HCT116 (cell line): ENCODE measurements at regions not wholly inside any gene's neighbourhood (a gene's known extent, or its start where the extent isn't known, plus 50 kb on each side); places are given as distances from the start of the nearest gene placed in this dataset.

Source experiments
- ATAC-seq: fragments of 200-7000 bp; cut with Tn5 transposase; 2 replicates; pipeline ENCODE4 v1.9.1; 2020; ENCODE audit warnings: mild to moderate bottlenecking, moderate library complexity
- BruUV-seq: library from RNA; stranded (reverse); fragments of 400-500 nt; replicated peaks from 2 replicates; lab custom pipeline; 2021; lab: Mats Ljungman, UMichigan
- CTCF ChIA-PET: fragments of 300-600 bp; sonication (Branson Sonifier 250); formaldehyde crosslinking; loops from one replicate; lab custom pipeline; 2021; ENCODE audit warnings: antibody characterized with exemption; lab: Charles Lee
- POLR2A ChIA-PET: fragments of 300-600, 350-600 bp; sonication (Branson Sonifier 250); formaldehyde crosslinking; loops from one replicate; lab custom pipeline; 2021; ENCODE audit warnings: antibody characterized with exemption; lab: Charles Lee
- RAD21 ChIA-PET, 2 experiments: fragments of 300-600 bp; sonication (Branson Sonifier 250); formaldehyde crosslinking; loops; one replicate each; lab custom pipeline; 2023; ENCODE audit warnings: low total read pairs in 2 of 2; ENCODE audit not compliant: uncharacterized antibody in 2 of 2, unreplicated experiment in 2 of 2, low non-redundant PET in 1 of 2; lab: Charles Lee
- DNase-seq: peaks from one replicate; pipeline ENCODE4 v3.0.0-alpha.2; 2010; ENCODE audit warnings: low read depth, low spot score
- H2AFZ ChIP-seq: fragments of 200-600 bp; shearing (Covaris generic), sonication (generic); 2 replicates; pipeline ENCODE4 v1.6.1; 2017; ENCODE audit warnings: low read depth, mixed run types, mixed read lengths, antibody characterized with exemption, low read length; ENCODE audit not compliant: poor library complexity, severe bottlenecking
- H3K27ac ChIP-seq: 2 replicates; pipeline ENCODE4 v1.5.1; 2012; ENCODE audit warnings: low read depth, low read length
- H3K27me3 ChIP-seq: fragments of 200-600 bp; sonication (generic); 2 replicates; pipeline ENCODE4 v1.6.1; 2016; ENCODE audit warnings: mixed run types, low read length, mixed read lengths; ENCODE audit not compliant: insufficient read depth
- H3K36me3 ChIP-seq, 2 experiments: fragments of 200-500 bp in 1 of 2; fragments of 200-600 bp in 1 of 2; sonication (Bioruptor generic) in 1 of 2; sonication (generic) in 1 of 2; 2 replicates each; pipeline versions ENCODE4 v1.5.1 to v1.6.1; 2014 to 2016; ENCODE audit warnings: low read length in 2 of 2, inconsistent platforms in 1 of 2, mixed read lengths in 1 of 2, mixed run types in 1 of 2; ENCODE audit not compliant: insufficient read depth in 2 of 2, control insufficient read depth in 1 of 2
- H3K4me1 ChIP-seq, 2 experiments: fragments of 200-600 bp in 1 of 2; sonication (generic) in 1 of 2; 2 replicates each; pipeline versions ENCODE4 v1.5.1 to v1.6.1; 2012 to 2017; ENCODE audit warnings: low read length in 2 of 2, inconsistent platforms in 1 of 2, mild to moderate bottlenecking in 1 of 2, mixed read lengths in 1 of 2, mixed run types in 1 of 2, moderate library complexity in 1 of 2; ENCODE audit not compliant: insufficient read depth in 2 of 2, control insufficient read depth in 1 of 2
- H3K4me2 ChIP-seq: fragments of 200-600 bp; sonication (generic); 2 replicates; pipeline ENCODE4 v1.6.1; 2017; ENCODE audit warnings: mixed run types, low read length, mixed read lengths
- H3K4me3 ChIP-seq, 2 experiments: fragments of 200-600 bp in 1 of 2; sonication (generic) in 1 of 2; replicated peaks in 1 of 2; 2 replicates each; pipeline ENCODE4 v1.5.1; 2011 to 2016; ENCODE audit warnings: low read length in 2 of 2, control low read depth in 1 of 2, low read depth in 1 of 2, mild to moderate bottlenecking in 1 of 2, mixed read lengths in 1 of 2, mixed run types in 1 of 2
- H3K79me2 ChIP-seq: fragments of 200-600 bp; sonication (generic); 2 replicates; pipeline ENCODE4 v1.6.1; 2017; ENCODE audit warnings: mild to moderate bottlenecking, mixed run types, low read length, moderate library complexity, mixed read lengths; ENCODE audit not compliant: insufficient read depth
- H3K9ac ChIP-seq: fragments of 200-600 bp; sonication (generic); 2 replicates; pipeline ENCODE4 v1.6.1; 2016; ENCODE audit warnings: low read length, mixed read lengths
- H3K9me2 ChIP-seq: fragments of 200-600 bp; sonication (generic), shearing (Covaris generic); 2 replicates; pipeline ENCODE4 v1.6.1; 2017; ENCODE audit warnings: mixed run types, mild to moderate bottlenecking, moderate library complexity; ENCODE audit not compliant: insufficient read depth
- H3K9me3 ChIP-seq, 2 experiments: fragments of 200-500 bp in 1 of 2; fragments of 200-600 bp in 1 of 2; sonication (Bioruptor generic) in 1 of 2; sonication (generic) in 1 of 2; 2 replicates each; pipeline ENCODE4 v1.6.1; 2014 to 2017; ENCODE audit warnings: low read length in 2 of 2, mixed read lengths in 2 of 2, inconsistent platforms in 1 of 2, low read depth in 1 of 2, mild to moderate bottlenecking in 1 of 2, mixed run types in 1 of 2, moderate library complexity in 1 of 2; ENCODE audit not compliant: control insufficient read depth in 1 of 2, insufficient read depth in 1 of 2
- H4K20me1 ChIP-seq: fragments of 200-600 bp; sonication (generic), shearing (Covaris generic); 2 replicates; pipeline ENCODE4 v1.6.1; 2017; ENCODE audit warnings: mixed run types, mild to moderate bottlenecking, moderate library complexity; ENCODE audit not compliant: insufficient read depth
- CEBPB ChIP-seq: IDR thresholded peaks from 2 replicates; pipeline ENCODE4 v1.6.1; 2012; ENCODE audit warnings: low read depth
- ELF1 ChIP-seq: IDR thresholded peaks from 2 replicates; pipeline ENCODE4 v1.6.1; 2012; ENCODE audit warnings: low read depth, borderline replicate concordance
- EZH2 ChIP-seq: fragments of 200-600 bp; sonication (generic); IDR thresholded peaks from 2 replicates; pipeline ENCODE4 v1.6.1; 2017; ENCODE audit warnings: antibody characterized with exemption, mixed run types
- EZH2phosphoT487 ChIP-seq: fragments of 200-600 bp; IDR thresholded peaks from 2 replicates; pipeline ENCODE4 v1.6.1; 2018; ENCODE audit warnings: antibody characterized with exemption, borderline replicate concordance
- FOSL1 ChIP-seq: IDR thresholded peaks from 2 replicates; pipeline ENCODE4 v1.6.1; 2012; ENCODE audit warnings: low read depth
- POLR2A ChIP-seq: IDR thresholded peaks from 2 replicates; pipeline ENCODE4 v1.7.0; 2011; ENCODE audit warnings: borderline replicate concordance; ENCODE audit not compliant: insufficient read depth, insufficient read length; ENCODE audit errors: extremely low read depth
- POLR2AphosphoS5 ChIP-seq: IDR thresholded peaks from 2 replicates; pipeline ENCODE4 v1.6.1; 2011; ENCODE audit warnings: mild to moderate bottlenecking, low read depth, low read length, moderate library complexity
- RAD21 ChIP-seq: IDR thresholded peaks from 2 replicates; pipeline ENCODE4 v1.6.1; 2012; ENCODE audit warnings: low read depth, mild to moderate bottlenecking
- REST ChIP-seq: IDR thresholded peaks from 2 replicates; pipeline ENCODE4 v1.6.1; 2012; ENCODE audit warnings: low read depth
- SRF ChIP-seq: IDR thresholded peaks from 2 replicates; pipeline ENCODE4 v1.6.1; 2012; ENCODE audit warnings: low read depth
- TCF7L2 ChIP-seq: IDR thresholded peaks from 2 replicates; pipeline ENCODE4 v1.7.0; 2011; ENCODE audit warnings: borderline replicate concordance, inconsistent platforms; ENCODE audit not compliant: insufficient read depth, insufficient read length; ENCODE audit errors: extremely low read depth
- YY1 ChIP-seq: IDR thresholded peaks from 2 replicates; pipeline ENCODE4 v1.6.1; 2011; ENCODE audit warnings: low read length, low read depth, moderate library complexity, mild to moderate bottlenecking; ENCODE audit not compliant: insufficient replicate concordance; ENCODE audit errors: extremely low read depth
- ZFX ChIP-seq: fragments of 450-650 bp; IDR thresholded peaks from 2 replicates; pipeline ENCODE4 v1.6.1; 2017
- intact Hi-C: fragments of 100-400 bp; cut with micrococcal nuclease; formaldehyde crosslinking; loops from 2 replicates; pipeline ENCODE4 v1.10.0; 2022
- TF ChIP-seq, protein P1 (sequence below): IDR thresholded peaks from 2 replicates; pipeline ENCODE4 v1.6.1; 2011; ENCODE audit warnings: mild to moderate bottlenecking, low read length, moderate library complexity; ENCODE audit not compliant: insufficient replicate concordance; ENCODE audit errors: extremely low read depth
- TF ChIP-seq, protein P2 (sequence below): IDR thresholded peaks from 2 replicates; pipeline ENCODE4 v1.6.1; 2012

DNA sequence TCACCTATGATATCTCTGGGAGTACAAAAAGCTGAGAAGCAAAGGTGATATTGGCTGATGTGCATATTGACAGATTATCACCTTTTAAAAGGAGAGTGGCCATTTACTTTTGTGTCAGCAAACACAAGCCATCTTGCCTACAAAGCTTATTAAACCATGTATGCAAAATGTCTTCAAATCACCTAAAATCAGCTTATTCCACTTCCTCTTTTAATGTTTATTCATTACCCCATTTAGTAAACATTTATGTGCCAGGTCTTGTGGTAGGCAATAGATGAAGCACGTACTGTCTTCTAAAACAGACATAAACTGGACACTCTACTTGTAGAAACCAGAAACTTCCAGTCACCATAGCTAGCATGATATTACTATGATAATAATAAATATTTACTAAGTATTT, 354.6 kb downstream of the RBM26 start:
- no peaks in the 10 kb centered on the region for H3K9me2 ChIP-seq
- peaks cover 9% of the 10 kb centered on the region; the same call in 1 of the 2 replicates for H3K27me3 ChIP-seq
- H3K79me2 ChIP-seq = no peaks in the 10 kb centered on the region
- H2AFZ ChIP-seq = no peak overlapping the region
- no peak for TF ChIP-seq EZH2phosphoT487
- no peak for TF ChIP-seq SRF
- TF ChIP-seq POLR2AphosphoS5 = no peak
- TF ChIP-seq RAD21 = no peak
- TF ChIP-seq CEBPB = no peak
- TF ChIP-seq EZH2 = no peak
- TF ChIP-seq POLR2A = no peak
- no peak for TF ChIP-seq ZFX
- no peak for TF ChIP-seq ELF1
- no peak for TF ChIP-seq REST
- no peak for TF ChIP-seq FOSL1
- TF ChIP-seq, protein P1, sequence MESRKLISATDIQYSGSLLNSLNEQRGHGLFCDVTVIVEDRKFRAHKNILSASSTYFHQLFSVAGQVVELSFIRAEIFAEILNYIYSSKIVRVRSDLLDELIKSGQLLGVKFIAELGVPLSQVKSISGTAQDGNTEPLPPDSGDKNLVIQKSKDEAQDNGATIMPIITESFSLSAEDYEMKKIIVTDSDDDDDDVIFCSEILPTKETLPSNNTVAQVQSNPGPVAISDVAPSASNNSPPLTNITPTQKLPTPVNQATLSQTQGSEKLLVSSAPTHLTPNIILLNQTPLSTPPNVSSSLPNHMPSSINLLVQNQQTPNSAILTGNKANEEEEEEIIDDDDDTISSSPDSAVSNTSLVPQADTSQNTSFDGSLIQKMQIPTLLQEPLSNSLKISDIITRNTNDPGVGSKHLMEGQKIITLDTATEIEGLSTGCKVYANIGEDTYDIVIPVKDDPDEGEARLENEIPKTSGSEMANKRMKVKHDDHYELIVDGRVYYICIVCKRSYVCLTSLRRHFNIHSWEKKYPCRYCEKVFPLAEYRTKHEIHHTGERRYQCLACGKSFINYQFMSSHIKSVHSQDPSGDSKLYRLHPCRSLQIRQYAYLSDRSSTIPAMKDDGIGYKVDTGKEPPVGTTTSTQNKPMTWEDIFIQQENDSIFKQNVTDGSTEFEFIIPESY = no peak
- TF ChIP-seq TCF7L2 = no peak
- no peak for TF ChIP-seq YY1
- TF ChIP-seq, protein P2, sequence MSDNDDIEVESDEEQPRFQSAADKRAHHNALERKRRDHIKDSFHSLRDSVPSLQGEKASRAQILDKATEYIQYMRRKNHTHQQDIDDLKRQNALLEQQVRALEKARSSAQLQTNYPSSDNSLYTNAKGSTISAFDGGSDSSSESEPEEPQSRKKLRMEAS = no peak
- DNase-seq (no peak), ATAC-seq (no peak)
- H3K9me3 ChIP-seq = no peaks in the 10 kb centered on the region
- no peak overlapping the region for H3K4me3 ChIP-seq
- CTCF ChIA-PET = interaction anchor here (0.9 kb wide), 1 partner anchor 9 kb away, joined by 3 read pairs; no protein-coding TSS in a partner anchor
- BruUV-seq = no TSS peak
- RAD21 ChIA-PET = no interaction called here
- POLR2A ChIA-PET = no interaction called here
- H4K20me1 ChIP-seq = no peaks in the 10 kb centered on the region
- H3K4me2 ChIP-seq = no peak overlapping the region
- intact Hi-C loops = no loop called here
- no peak overlapping the region for H3K9ac ChIP-seq
- no peaks in the 10 kb centered on the region for H3K36me3 ChIP-seq
- H3K4me1 ChIP-seq = no peaks in the 10 kb centered on the region
- H3K27ac ChIP-seq = no peak overlapping the region
